GM12891 (cell line): ENCODE measurements at regions not wholly inside any gene's neighbourhood (a gene's known extent, or its start where the extent isn't known, plus 50 kb on each side); places are given as distances from the start of the nearest gene placed in this dataset.

Source experiments
- PAX5 ChIP-seq: IDR thresholded peaks from 2 replicates; pipeline ENCODE4 v1.6.1; 2011; ENCODE audit warnings: low read length, moderate library complexity, mild to moderate bottlenecking; ENCODE audit not compliant: insufficient read depth, severe bottlenecking
- POLR2A ChIP-seq: IDR thresholded peaks from 2 replicates; pipeline ENCODE4 v1.6.1; 2011; ENCODE audit warnings: low read depth, low read length, control low read depth
- POLR2AphosphoS5 ChIP-seq: IDR thresholded peaks from 2 replicates; pipeline ENCODE4 v1.6.1; 2011; ENCODE audit warnings: low read depth, low read length, control low read depth
- TAF1 ChIP-seq: IDR thresholded peaks from 2 replicates; pipeline ENCODE4 v1.6.1; 2011; ENCODE audit warnings: low read depth, low read length, control low read depth

- no peak for TF ChIP-seq POLR2A
- TF ChIP-seq POLR2AphosphoS5 = no peak
- TF ChIP-seq TAF1 = no peak
- TF ChIP-seq PAX5 = no peak
These were observed 1533.3 kb downstream of the SLITRK5 start for GRCh38 chr13:89204435-89204834.
